Prostate gland (tissue), 2 donors: ENCODE measurements at regions not wholly inside any gene's neighbourhood (a gene's known extent, or its start where the extent isn't known, plus 50 kb on each side); places are given as distances from the start of the nearest gene placed in this dataset.

Source experiments
- DNase-seq: peaks from one replicate; pipeline ENCODE4 v3.0.0-alpha.2; 2019; ENCODE audit warnings: low spot score
- H3K27ac ChIP-seq, 2 donors: fragments of 200-600 bp; sonication (generic); 2 replicates each; pipeline ENCODE4 v1.5.1; 2017 to 2019
- H3K27me3 ChIP-seq: fragments of 200-600 bp; sonication (generic); replicated peaks from 2 replicates; pipeline ENCODE4 v1.5.1; 2019; ENCODE audit not compliant: insufficient read depth
- H3K36me3 ChIP-seq, 2 donors: fragments of 200-600 bp; sonication (generic); 1 replicate in 1 of 2; 2 replicates in 1 of 2; pipeline versions ENCODE4 v1.5.1 to v1.8.1; 2017 to 2019
- H3K4me1 ChIP-seq: fragments of 200-600 bp; sonication (generic); replicated peaks from 2 replicates; pipeline ENCODE4 v1.5.1; 2019
- H3K4me3 ChIP-seq, 2 donors: fragments of 200-600 bp; sonication (generic); 2 replicates each; pipeline ENCODE4 v1.5.1; 2017 to 2019
- H3K9me3 ChIP-seq: fragments of 200-600 bp; sonication (generic); 2 replicates; pipeline ENCODE4 v1.5.1; 2017
- POLR2A ChIP-seq: fragments of 450-650 bp; IDR thresholded peaks from one replicate; pipeline ENCODE4 v1.6.1; 2016; ENCODE audit warnings: antibody characterized with exemption, mild to moderate bottlenecking
- POLR2AphosphoS5 ChIP-seq: sonication (generic); formaldehyde crosslinking; IDR thresholded peaks from one replicate; pipeline ENCODE4 v1.6.1; 2017; ENCODE audit warnings: antibody characterized with exemption
- whole genome bisulfite sequencing: methylation state at CpG from one replicate; pipeline ENCODE4 v1.1.5; 2018; 5-methylcytosine and 5-hydroxymethylcytosine counted together
- intact Hi-C: fragments of 100-400 bp; cut with DNase I; formaldehyde crosslinking; loops from one replicate; pipeline ENCODE4 v1.14.2; 2022
- TF ChIP-seq, protein P1 (sequence below), 4 experiments: fragments of 200-600 bp in 2 of 4; fragments of 450-650 bp in 2 of 4; sonication (generic) in 2 of 4; IDR thresholded peaks; 1 replicate in 3 of 4; 2 replicates in 1 of 4; pipeline ENCODE4 v1.5.1; 2016 to 2019; ENCODE audit warnings: antibody characterized with exemption in 4 of 4, mild to moderate bottlenecking in 2 of 4, moderate library complexity in 2 of 4

DNA sequence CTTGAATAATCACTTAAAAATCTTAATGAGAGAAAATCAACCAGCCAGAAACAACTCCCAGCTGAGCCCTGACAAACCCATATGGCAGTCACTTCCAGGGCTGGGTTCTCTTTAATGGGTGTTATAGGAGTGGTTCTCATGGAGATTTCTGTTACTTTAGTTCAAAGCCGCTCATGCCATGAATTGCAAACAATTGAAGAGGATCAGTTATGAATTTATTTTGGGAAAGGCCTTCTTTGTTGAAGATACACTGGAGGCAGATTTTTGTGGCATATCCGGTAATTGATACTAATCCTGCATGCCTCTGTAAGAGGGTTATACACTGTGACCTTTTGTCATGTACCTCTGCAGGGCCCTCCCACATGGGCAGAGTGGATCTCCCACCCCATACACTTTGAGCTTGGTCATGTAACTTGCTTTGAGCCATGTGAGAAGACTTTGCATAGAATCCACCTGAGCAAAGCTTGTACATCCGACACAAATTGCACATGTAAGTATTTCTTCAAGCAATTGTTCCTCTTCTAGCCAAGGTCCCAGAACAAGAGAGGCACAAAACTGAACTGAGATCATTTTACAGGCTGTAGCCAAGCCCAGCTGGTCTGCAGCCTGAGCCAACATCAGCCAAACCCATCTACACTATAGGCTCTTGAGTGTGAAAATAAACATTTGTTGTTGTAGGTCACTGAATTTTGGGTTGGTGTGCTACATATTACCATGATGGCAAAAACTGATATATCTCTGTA lies 492.3 kb downstream of the PREX1 start:
- intact Hi-C loops, result no loop called here

GRCh38 chr20:48333707-48334106 lies 494.1 kb downstream of the PREX1 start:
- Histone ChIP-seq H3K36me3 (no peaks in the 10 kb centered on the region), H3K4me1 (no peaks in the 10 kb centered on the region), H3K27me3 (no peaks in the 10 kb centered on the region), H3K27ac (no peak overlapping the region), H3K4me3 (no peak overlapping the region), H3K9me3 (no peaks in the 10 kb centered on the region)
- TF ChIP-seq POLR2AphosphoS5 (no peak), POLR2A (no peak)
- TF ChIP-seq, protein P1, sequence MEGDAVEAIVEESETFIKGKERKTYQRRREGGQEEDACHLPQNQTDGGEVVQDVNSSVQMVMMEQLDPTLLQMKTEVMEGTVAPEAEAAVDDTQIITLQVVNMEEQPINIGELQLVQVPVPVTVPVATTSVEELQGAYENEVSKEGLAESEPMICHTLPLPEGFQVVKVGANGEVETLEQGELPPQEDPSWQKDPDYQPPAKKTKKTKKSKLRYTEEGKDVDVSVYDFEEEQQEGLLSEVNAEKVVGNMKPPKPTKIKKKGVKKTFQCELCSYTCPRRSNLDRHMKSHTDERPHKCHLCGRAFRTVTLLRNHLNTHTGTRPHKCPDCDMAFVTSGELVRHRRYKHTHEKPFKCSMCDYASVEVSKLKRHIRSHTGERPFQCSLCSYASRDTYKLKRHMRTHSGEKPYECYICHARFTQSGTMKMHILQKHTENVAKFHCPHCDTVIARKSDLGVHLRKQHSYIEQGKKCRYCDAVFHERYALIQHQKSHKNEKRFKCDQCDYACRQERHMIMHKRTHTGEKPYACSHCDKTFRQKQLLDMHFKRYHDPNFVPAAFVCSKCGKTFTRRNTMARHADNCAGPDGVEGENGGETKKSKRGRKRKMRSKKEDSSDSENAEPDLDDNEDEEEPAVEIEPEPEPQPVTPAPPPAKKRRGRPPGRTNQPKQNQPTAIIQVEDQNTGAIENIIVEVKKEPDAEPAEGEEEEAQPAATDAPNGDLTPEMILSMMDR (IDR thresholded peaks at IDR 0.05), result no peak
- 89% methylated on average over 4 of the region's 4 CpGs for WGBS
- DNase-seq, result no peak
- intact Hi-C loops, result no loop called here

More for the DNA sequence above, 492.3 kb downstream of the PREX1 start:
- Histone ChIP-seq H3K9me3 (no peaks in the 10 kb centered on the region), H3K27ac (no peak overlapping the region), H3K36me3 (no peaks in the 10 kb centered on the region), H3K4me3 (no peak overlapping the region), H3K27me3 (no peaks in the 10 kb centered on the region), H3K4me1 (no peaks in the 10 kb centered on the region)
- WGBS, result 73% methylated on average over 3 of the region's 3 CpGs
- DNase-seq, result no peak
- TF ChIP-seq POLR2AphosphoS5, result no peak
- TF ChIP-seq, protein P1 (IDR thresholded peaks at IDR 0.05), result no peak
- no peak for TF ChIP-seq POLR2A

DNA sequence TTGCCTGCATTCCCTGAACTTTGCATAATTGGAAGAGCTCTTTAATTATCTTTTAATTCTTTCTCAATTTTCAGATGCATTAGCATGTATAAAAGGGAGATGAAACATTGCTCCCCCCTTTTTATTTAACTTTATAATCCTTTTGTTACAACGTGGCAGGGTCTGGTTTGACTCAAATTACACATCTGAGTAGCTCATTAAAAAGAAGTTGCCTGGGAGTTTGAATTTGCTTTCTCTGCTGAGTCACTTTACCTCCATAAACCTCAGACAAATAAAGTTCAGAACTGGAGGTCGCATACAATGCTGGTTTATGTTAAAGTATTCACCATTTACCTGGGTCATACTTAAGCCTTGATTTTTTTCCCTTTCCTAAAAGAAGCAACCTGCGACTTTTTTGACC lies 495.2 kb downstream of the PREX1 start:
- no peaks in the 10 kb centered on the region for H3K4me1 ChIP-seq
- no peaks in the 10 kb centered on the region for H3K27me3 ChIP-seq
- no peaks in the 10 kb centered on the region for H3K9me3 ChIP-seq
- no peak overlapping the region for H3K27ac ChIP-seq
- H3K36me3 ChIP-seq, result no peaks in the 10 kb centered on the region
- intact Hi-C loops, result no loop called here
- WGBS, result 28% methylated on average over 3 of the region's 3 CpGs
- no peak overlapping the region for H3K4me3 ChIP-seq
- no peak for DNase-seq
- TF ChIP-seq POLR2A (no peak), POLR2AphosphoS5 (no peak)
- TF ChIP-seq, protein P1 (IDR thresholded peaks at IDR 0.05), result no peak

- 92% methylated on average over 1 of the region's 1 CpG for WGBS
- intact Hi-C loops, result no loop called here
- H3K27ac ChIP-seq, result no peak overlapping the region
- H3K9me3 ChIP-seq, result no peaks in the 10 kb centered on the region
- no peaks in the 10 kb centered on the region for H3K36me3 ChIP-seq
- no peaks in the 10 kb centered on the region for H3K27me3 ChIP-seq
- DNase-seq, result no peak
- H3K4me3 ChIP-seq, result no peak overlapping the region
- no peaks in the 10 kb centered on the region for H3K4me1 ChIP-seq
- TF ChIP-seq POLR2A, result no peak
- TF ChIP-seq, protein P1 (IDR thresholded peaks at IDR 0.05), result no peak
- no peak for TF ChIP-seq POLR2AphosphoS5
Observed at GRCh38 chr20:48331518-48332286, 496.1 kb downstream of the PREX1 start.
